Kasumi-1 (cell line): ENCODE measurements at regions not wholly inside any gene's neighbourhood (a gene's known extent, or its start where the extent isn't known, plus 50 kb on each side); places are given as distances from the start of the nearest gene placed in this dataset.

Source experiments
- DNase-seq, 2 experiments: peaks; one replicate each; lab custom pipeline; 2025; lab: John Stamatoyannopoulos, UW

DNA sequence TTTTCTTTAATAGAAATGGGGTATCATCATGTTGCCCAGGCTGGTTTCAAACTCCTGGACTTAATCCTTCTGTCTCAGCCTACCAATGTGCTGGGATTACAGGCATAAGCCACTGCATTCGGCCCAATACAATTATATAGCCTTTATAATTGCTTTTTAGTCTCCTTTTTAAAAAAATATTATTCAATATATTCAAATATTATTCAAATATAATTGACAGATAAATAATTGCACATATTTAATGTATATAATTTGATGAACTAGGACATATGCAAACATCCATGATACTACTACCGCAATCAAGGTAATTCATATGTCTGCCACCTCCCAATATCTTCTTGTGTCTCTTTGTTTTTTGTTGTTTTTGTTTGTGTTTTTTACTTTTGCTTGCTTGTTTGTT is 894.2 kb upstream of the PTPRD start:
- no peak for DNase-seq

DNA sequence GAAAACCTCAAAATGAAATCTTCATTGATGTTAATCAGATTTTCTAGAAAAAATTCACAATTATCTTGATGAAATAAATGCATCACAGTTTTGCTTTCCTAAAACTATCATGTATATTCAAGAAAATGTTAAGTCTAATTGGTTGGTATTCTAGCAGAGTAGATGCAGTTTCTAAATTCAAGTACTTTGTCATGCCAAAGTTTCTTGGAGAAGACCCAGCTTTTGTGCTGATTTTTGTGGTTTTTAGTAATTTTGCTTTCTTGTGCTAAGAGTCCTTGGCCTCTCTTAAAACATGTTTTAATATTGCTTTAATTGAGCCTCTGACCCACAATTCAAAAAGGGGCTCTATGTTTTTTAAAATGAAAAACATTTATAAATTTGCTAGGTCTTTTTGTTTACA is 924.8 kb upstream of the PTPRD start:
- DNase-seq: no peak

DNA sequence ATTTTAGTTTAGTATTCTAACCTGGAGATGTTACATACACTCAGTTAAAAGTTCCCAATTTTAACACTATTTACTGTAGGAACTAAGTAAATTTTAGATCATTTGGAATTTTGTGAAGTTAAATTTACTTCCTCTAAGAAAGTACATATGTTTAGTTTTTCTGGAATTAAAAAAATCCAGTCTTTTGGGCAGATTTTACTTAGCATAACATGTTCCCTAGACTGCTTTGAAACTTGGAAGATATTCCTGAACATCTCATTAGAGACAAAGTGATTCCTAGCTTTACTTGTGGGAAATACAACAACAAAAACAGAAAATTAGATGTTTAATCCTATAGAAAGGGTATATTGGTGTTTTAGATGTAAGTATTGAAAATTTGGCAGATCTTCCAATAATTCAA is 930.0 kb upstream of the PTPRD start:
- no peak for DNase-seq

DNA sequence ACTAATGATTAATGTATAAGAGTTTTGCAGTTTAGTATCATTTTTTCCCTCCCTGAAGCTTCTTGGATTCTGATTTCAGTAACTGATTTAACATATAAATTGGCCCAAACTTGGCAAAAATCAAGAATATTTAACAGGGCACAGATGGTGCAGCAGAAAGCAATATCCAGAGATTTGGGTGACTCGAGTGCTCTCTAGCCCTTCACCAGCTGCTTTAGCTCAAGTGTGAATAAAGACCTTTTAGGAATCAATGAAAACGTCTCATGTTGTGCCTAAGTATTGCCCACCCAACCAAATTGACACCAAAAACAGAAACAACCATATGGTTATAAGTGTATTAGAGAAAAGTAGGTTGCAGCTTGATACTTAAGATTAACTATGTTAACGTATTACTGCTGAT is 933.4 kb upstream of the PTPRD start:
- no peak for DNase-seq

DNA sequence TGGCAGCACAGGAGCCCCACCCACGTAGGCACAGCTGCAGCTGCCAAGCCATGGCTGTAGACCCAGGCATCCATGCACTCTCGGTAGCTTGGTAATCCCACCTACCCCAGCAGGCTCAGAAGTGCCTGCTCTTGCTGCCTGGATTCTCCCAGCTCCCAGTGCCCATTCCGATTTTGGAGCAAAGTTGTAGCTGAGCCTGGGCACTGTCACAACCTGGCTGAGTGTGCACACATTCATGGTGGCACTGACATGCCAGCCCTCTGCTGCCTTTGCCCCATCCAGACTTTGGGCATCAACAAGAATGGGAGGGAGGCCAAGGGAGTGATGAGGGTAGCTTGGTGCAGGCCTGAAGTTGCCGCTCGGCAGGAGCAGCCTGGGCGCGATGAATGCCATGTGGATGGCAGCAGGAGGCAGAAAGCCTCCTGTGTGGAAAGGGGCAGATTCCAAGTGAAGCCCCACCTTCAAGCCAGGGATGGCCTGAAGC is 936.6 kb upstream of the PTPRD start:
- no peak for DNase-seq

DNA sequence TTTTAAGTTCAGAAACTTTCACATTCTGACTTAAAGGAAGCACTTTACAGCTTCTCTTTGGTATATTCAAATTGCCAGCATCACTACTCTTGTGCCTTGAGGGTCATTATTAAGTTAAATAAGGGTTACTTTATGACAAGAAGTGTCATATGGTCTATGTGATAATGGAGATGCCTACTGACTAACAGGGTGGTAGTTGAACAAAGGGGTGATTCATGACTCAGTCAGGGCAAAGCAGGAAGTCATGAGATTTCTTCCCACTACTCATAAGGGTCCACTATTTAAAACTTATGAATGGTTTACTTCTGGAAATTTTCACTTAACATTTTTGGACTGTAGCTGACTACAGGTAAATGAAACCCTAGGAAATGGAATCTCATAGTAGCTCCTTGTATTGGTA is 938.3 kb upstream of the PTPRD start:
- DNase-seq: no peak

DNA sequence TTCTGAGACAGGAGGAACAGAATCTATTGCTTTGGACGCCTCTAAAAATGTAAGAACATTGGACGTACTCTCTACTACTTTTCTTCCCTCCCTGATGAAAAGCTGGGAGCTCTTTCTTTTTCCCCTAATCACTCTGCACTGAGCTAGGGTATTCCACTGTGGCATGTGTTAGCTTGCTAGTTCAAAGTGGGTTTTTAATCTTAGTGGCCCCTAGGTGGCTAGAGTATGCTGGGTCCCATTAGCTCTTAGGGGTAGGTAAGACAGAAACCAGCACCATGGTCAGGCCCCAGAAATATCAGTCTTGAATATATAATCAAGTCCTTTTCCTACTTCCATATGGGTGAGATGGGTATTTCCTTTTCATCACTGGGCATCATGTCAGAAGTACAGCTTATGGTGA is 945.2 kb upstream of the PTPRD start:
- DNase-seq: no peak

DNA sequence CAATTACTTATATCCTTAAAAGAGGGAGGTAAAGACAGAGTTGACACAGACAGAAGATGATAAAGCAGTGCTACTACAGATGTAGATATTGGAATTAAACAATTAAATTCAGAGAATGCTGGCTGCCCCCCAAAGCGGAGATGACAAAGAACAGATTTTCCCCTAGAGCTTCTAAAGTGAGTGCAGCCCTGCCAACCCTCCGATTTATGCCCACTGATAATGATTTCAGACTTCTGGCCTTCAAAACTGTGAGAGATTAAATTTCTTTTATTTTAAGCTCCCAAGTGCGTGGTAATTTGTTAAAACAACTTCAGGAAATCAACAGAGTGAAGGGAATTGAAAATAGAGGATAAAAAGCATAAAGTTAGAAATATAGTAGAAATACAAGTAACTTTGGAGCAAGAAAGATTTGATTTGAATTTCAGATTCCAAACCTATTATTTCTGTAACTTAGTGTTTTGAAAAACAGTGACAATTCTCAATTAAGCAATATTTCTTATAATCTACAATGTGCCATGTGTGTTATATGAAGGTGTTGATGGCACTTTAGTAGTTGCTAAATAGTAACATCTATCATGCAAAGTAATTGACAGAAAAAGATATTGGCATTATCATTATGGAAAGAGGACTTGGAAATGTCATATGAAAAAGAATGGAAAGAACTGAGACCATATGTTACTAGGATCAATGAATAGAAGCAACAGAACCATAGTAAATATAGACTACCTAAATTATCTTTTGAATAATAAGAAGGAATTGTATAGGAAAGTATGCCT is 946.4 kb upstream of the PTPRD start:
- no peak for DNase-seq

DNA sequence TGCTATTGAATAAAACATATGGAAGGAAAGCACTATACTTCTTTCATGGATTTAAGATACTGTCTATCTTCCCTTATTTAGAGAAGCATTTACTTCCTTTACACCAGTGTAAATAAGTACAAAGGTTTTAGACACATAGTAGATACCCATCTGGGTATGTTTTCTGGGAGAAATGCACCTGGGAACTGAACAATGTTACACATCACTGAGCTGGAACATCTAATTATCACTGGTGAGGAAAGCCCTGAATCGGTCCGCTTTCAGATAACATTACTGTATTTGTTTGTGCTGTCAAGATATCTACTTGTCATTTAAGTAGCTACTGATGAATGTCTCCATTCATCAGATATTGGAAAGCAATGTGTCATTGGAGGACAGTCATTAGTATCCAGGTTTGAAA is 964.7 kb upstream of the PTPRD start:
- DNase-seq: no peak

DNA sequence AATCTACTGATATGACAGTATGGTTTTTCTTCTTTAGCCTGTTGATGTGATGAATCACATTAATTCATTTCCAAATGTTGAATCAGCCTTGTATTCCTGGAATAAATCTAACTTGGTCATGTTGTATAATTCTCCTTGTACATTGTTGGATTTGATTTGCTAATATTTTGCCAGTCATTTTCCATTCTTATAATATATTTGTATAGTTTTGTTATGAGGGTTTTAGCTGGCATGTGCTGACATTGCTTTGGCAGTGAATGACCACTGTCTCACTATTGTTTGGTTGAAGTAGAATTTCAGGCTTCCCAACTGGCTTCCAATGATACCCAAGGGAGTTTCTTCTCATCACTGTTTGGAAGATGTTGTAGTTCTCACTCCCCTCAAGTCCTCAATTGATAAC is 983.0 kb upstream of the PTPRD start:
- no peak for DNase-seq

DNA sequence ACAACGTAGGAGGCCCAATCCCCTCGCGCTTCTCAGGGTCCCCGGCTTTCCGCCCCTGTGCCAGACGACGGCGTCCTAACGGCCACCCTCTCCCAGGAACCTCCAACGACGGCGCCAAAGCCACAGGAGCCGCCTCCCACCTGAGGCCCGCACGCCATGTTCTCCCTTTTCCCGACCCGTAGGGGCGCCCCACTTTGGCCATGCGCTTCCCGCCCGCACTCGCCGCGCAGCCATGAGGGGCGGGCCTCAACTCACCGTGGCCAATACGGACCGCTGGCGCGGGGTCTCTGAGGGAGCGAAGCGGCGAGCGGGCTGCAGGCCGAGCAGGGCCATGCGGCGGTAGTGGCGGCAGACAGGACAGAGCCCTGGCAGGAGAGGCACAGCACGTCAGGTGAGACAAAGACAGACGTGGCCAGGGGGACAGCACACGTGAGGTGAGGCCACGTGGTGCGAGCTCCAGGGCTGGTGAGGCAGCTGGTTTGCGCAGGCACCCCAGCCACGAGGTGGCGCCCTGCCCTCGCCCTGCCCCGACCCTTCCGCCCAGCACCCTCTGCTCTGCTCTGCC is 1005.5 kb upstream of the PTPRD start:
- no peak for DNase-seq

DNA sequence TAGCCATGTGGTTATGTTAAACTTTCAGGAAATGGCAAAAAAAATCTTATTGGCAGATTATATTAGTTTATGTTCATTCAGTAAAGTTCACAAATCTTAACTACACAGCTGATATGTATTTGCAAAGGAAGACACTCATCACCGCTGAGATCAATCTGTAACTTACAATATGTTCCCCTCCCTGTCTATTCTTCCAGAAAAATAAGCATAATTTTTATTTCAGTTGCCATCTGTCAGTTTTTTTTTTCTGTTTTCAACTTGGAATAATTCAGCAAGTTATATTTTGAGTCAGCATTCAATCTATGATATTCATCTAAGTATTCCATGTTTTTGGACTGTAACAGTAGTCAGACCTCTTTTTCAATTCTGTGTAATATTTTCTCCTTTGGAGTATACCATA is 1019.9 kb upstream of the PTPRD start:
- no peak for DNase-seq

DNA sequence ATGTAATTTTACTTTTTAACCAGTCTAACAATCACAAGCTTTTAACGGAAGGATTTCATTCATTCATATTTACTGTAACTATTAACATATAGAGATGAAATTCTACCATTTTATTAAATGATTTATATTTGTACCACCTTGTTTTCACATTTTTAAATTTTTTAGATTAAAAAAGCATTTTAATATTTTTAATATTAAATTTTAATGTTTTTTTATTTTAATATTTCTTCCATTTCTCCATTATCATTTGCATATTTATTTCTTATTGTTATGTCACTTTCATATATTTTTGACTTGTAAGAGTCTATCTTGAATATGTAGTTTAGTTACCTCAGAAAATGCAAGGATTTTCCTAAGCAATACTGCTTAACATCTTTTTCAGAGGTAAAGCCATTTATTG is 1034.0 kb upstream of the PTPRD start:
- DNase-seq: no peak

DNA sequence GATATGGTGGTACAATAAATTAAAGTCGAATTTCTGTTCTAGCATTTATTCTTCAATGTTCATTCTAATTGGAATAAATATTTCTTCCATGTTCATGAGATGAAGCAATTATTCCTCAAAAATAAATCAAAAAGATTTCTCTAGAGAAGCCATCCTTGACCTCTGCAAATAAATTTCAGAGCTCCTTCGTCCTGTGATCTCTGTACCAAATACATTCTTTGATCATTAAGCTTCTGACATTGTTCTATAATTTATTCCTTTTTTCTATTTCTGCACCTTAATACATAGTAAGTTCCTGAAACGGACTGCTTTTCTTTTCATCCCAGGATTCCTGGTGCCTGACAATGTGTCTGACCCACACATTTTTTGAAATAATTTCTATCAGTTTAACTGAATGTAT is 1039.3 kb upstream of the TYRP1 start:
- no peak for DNase-seq

DNA sequence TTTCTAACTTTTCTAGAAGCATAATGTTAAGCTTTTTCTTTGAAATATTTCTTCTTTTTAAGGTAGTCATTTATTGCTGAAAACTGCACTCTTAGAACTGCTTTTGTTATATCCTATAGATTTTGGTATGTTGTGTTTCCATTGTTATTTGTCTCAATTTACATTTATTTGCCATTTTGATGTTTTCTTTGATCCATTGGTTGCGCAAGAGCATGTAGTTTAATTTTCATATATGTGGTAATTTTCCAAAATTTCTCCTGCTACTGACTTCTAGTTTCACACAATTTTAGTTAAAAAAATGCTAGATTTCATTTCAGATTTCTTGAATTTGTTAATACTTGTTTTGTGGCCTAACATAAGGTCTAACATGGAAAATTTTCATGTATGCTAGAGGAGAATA is 1029.3 kb upstream of the TYRP1 start:
- no peak for DNase-seq

DNA sequence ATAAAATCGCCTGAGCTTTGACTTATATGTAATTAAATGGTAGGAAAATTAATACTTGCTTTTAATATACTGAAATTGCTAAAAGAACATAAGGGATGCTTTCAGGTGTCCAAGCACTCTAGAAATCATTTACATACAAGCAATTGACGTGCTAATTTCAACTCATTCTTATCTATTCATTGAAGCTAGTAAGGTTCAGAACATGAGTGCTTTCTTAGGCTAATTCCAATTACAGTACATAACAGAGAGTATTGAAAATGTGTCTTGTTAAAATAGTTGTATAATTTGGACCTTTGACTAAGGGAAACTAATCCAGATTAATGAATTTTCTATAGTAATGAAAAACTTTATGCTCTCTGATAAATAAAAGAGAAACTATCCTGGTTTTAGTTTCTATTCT is 1016.4 kb upstream of the TYRP1 start:
- no peak for DNase-seq

DNA sequence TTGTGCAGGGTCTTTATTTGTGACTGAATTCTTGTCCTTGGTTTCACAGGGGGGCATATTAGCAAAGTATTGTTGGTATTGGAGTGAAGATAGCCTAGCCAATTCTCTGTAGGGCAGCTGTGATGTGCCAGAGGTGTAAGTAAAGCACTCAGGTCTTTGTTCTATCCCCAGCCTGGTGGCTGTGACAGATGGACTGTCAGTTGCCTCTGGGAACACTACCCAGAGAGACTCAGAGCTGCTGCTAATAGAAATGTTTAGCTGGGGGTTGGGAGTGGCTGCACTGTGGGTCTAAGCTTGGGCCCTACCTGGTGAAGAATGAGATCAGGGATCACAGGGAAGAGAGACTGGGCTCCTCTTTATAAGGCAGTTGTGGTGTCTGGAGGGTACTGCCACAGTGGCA is 1006.5 kb upstream of the TYRP1 start:
- no peak for DNase-seq

DNA sequence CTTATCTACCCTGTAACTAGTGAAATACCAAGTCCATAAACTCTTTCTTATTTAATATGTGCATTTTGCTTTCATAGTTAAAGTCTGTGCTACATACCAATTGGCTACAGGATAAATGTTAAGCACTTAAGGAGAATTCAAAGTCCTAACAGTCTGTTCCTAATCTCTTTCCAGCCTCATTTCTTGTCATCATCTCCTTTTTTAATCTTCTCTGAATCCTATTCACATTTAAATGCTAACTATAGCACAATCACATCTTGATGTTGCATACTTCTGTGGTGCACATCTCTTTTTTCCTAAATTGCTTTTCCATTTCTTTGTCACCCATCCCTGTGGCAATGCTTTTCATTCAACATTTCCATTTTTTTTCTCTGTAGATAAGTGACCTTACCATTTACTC is 996.1 kb upstream of the TYRP1 start:
- no peak for DNase-seq

DNA sequence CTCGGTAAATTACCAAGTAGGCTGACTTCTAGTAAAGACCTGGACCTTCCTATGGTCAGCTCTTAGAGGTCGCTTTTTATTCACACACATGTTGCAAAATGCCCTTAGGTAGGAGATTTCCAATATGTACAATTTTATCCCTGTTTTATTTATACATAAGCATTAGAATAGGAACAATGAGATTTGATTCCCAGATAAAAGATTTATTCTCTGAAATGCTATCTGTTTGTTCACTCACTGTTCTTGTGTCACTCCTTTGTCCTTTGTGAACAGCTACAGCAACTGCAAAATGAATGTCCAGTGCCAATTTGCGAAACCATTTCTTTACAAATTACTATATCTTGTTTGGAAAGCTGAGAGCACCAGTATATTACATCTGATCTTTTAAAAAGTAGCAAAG is 991.5 kb upstream of the TYRP1 start:
- DNase-seq: no peak

DNA sequence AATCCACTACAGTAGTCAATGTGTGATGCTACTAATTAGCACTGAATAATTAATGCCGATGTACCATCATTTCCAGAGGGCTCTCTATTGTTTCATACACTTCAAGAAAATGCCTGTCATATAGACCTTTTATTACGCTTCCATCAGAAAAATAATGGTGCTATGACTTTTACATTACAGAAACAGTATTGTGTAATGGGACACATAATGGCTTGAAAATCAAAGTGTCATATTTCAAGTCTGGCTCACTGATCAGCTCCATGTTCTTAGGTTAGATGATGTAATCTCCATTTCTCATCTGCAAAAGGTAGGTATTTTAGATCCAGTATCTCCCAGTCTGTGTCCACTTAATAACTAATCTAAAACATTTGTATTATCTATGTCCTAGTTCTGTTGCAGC is 990.6 kb upstream of the TYRP1 start:
- no peak for DNase-seq

DNA sequence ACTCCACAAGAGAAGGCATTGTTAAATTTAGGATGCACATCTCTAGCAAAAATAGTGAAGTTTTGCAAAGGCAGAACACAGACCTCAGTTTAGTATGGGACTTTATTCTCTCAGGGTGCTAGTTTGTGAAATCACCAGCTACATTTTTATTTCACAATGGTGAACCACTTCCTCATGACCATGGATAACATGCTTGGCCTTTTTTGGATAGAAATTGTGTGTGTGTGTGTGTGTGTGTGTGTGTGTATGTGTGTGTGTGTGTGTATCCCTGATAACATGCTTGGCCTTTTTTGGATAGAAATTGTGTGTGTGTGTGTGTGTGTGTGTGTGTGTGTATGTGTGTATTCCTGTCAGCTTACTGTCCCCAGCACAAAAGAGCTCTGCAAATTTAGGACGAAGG is 989.0 kb upstream of the TYRP1 start:
- DNase-seq: peak; percentile 27 to 29

DNA sequence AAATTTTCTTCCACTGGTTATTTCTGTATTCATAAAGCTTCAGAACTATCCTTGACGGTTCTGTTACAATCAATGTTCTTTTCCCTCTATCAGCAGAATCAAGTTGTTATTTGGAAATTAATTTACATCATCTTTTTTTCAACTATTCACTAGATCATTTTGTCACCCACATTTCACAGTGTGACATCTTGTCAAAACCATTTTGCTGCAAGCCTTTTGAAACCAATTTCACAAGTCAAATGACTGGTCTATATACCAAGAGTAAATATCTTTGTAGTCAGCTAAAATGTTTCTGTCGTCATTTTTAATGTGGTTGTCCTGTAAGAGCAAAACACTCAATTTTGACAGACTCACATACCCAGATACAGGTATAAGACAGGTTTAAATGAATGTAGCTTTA is 984.3 kb upstream of the TYRP1 start:
- no peak for DNase-seq

DNA sequence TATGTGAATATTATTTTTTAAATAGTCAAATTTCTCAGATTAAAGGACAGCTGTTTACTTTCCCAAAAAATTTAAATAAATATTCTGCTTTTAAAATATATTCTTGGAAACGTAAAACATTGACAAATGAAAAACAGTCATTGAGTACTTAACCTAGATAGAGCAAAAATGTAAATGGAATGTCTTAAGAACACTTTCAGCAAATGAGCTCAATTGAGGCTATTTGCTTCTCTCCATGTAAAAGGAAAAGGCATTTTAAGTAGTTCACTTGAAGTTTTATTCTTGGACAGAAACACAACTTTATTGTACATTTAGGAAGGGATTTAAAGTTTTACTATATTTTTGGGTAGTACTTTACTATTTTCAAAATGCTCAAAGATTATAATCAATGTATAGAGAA is 983.6 kb upstream of the TYRP1 start:
- no peak for DNase-seq

DNA sequence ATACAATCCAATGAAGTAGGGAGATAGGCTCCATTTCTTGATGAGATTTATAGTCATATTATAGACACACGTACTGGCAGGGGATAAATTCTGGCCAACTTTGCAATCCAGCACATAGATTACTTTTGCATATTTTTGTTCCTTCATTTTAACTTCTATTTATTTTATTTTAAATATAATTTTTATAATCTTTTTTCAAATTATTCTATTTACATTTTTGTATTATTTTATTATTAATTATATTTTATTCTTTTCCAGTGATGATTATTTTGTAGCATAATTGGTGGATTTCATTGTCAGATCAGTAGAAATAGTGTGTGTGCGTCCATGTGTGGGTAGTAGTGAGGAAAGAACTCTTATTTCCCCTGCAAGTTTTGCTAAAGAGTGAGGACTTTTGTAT is 980.1 kb upstream of the TYRP1 start:
- DNase-seq: no peak
